GM23338 (cell line): ENCODE measurements at regions not wholly inside any gene's neighbourhood (a gene's known extent, or its start where the extent isn't known, plus 50 kb on each side); places are given as distances from the start of the nearest gene placed in this dataset.

ENCODE experiments used
- ATAC-seq: fragments of 200-7000 bp; cut with Tn5 transposase; 3 replicates; pipeline ENCODE4 v1.9.1; 2020
- DNase-seq: peaks from one replicate; pipeline ENCODE4 v3.0.0-alpha.2; 2015; ENCODE audit warnings: low spot score
- H2AFZ ChIP-seq: fragments of 200-600 bp; sonication (generic); 2 replicates; pipeline ENCODE4 v1.8.0; 2016; ENCODE audit warnings: antibody characterized with exemption, mild to moderate bottlenecking, moderate library complexity
- H3F3A ChIP-seq: fragments of 200-600 bp; sonication (generic); replicated peaks from 2 replicates; pipeline ENCODE4 v1.8.0; 2017; ENCODE audit warnings: antibody characterized with exemption, mixed run types, low read depth
- H3K27ac ChIP-seq: fragments of 200-600 bp; sonication (generic); 2 replicates; pipeline ENCODE4 v1.6.1; 2016; ENCODE audit warnings: low read depth
- H3K27me3 ChIP-seq: fragments of 200-600 bp; sonication (generic); 2 replicates; pipeline ENCODE4 v1.8.0; 2016; ENCODE audit warnings: mild to moderate bottlenecking, mixed run types, moderate library complexity; ENCODE audit not compliant: insufficient read depth
- H3K36me3 ChIP-seq: fragments of 200-600 bp; sonication (generic); 2 replicates; pipeline ENCODE4 v1.8.0; 2016; ENCODE audit warnings: mild to moderate bottlenecking; ENCODE audit not compliant: insufficient read depth
- H3K4me1 ChIP-seq: fragments of 200-600 bp; sonication (generic); 2 replicates; pipeline ENCODE4 v1.8.0; 2016; ENCODE audit warnings: mild to moderate bottlenecking, moderate library complexity; ENCODE audit not compliant: insufficient read depth
- H3K4me2 ChIP-seq: fragments of 200-600 bp; sonication (generic); 2 replicates; pipeline ENCODE4 v1.7.1; 2017; ENCODE audit warnings: mixed run types
- H3K4me3 ChIP-seq: fragments of 200-600 bp; sonication (generic); 2 replicates; pipeline ENCODE4 v1.6.1; 2016; ENCODE audit warnings: mixed run types
- H3K79me2 ChIP-seq: fragments of 200-600 bp; sonication (generic); replicated peaks from 2 replicates; pipeline ENCODE4 v1.8.0; 2017; ENCODE audit warnings: mild to moderate bottlenecking; ENCODE audit not compliant: insufficient read depth
- H3K9me2 ChIP-seq: fragments of 200-600 bp; sonication (generic); 2 replicates; pipeline ENCODE4 v1.8.0; 2017; ENCODE audit not compliant: insufficient read depth
- H4K20me1 ChIP-seq: fragments of 200-600 bp; sonication (generic); replicated peaks from 2 replicates; pipeline ENCODE4 v1.8.0; 2017; ENCODE audit warnings: mild to moderate bottlenecking; ENCODE audit not compliant: insufficient read depth
- H3K27ac Mint-ChIP-seq: 2 replicates; pipeline ENCODE4 v1.8.0; 2020; ENCODE audit warnings: inconsistent platforms, mild to moderate bottlenecking, moderate library complexity, mixed read lengths
- H3K27me3 Mint-ChIP-seq: 3 replicates; pipeline ENCODE4 v1.8.0; 2022; ENCODE audit warnings: low read depth, mild to moderate bottlenecking, moderate library complexity, mixed read lengths, inconsistent platforms; ENCODE audit not compliant: insufficient read depth, poor library complexity
- H3K36me3 Mint-ChIP-seq: 3 replicates; pipeline ENCODE4 v1.8.0; 2021; ENCODE audit warnings: low read depth, mild to moderate bottlenecking, inconsistent platforms, moderate library complexity, mixed read lengths
- H3K4me1 Mint-ChIP-seq: 3 replicates; pipeline ENCODE4 v1.8.0; 2020; ENCODE audit warnings: mild to moderate bottlenecking, inconsistent platforms, mixed read lengths
- H3K4me3 Mint-ChIP-seq: 3 replicates; pipeline ENCODE4 v1.8.0; 2021; ENCODE audit warnings: moderate library complexity, mild to moderate bottlenecking, inconsistent platforms, mixed read lengths
- H3K9me3 Mint-ChIP-seq: 3 replicates; pipeline ENCODE4 v1.8.0; 2020; ENCODE audit warnings: moderate library complexity, mild to moderate bottlenecking, inconsistent platforms, mixed read lengths
- EZH2 ChIP-seq: fragments of 200-600 bp; sonication (generic); IDR thresholded peaks from one replicate; pipeline ENCODE4 v1.8.0; 2017; ENCODE audit warnings: antibody characterized with exemption, mild to moderate bottlenecking, low read depth; ENCODE audit not compliant: unreplicated experiment
- JUNB ChIP-seq: IDR thresholded peaks from one replicate; pipeline ENCODE4 v1.6.1; 2016; ENCODE audit warnings: antibody characterized with exemption; ENCODE audit not compliant: unreplicated experiment
- NANOG ChIP-seq: IDR thresholded peaks from 2 replicates; pipeline ENCODE4 v1.6.1; 2016; ENCODE audit warnings: antibody characterized with exemption, borderline replicate concordance
- POLR2AphosphoS5 ChIP-seq: IDR thresholded peaks from 2 replicates; pipeline ENCODE4 v1.6.1; 2016; ENCODE audit warnings: antibody characterized with exemption, low read depth
- STAT1 ChIP-seq: IDR thresholded peaks from one replicate; pipeline ENCODE4 v1.6.1; 2016; ENCODE audit warnings: antibody characterized with exemption; ENCODE audit not compliant: unreplicated experiment
- ZNF114 ChIP-seq: fragments of 250-450 bp; sonication (Bioruptor Pico); IDR thresholded peaks from 2 replicates; pipeline ENCODE4 v1.5.0; 2020; ENCODE audit warnings: mild to moderate bottlenecking, moderate library complexity
- ZNF331 ChIP-seq: fragments of 250-450 bp; sonication (Bioruptor Pico); IDR thresholded peaks from 2 replicates; pipeline ENCODE4 v1.5.0; 2020; ENCODE audit warnings: low read depth, mild to moderate bottlenecking, moderate library complexity
- TF ChIP-seq, protein P1 (sequence below), 2 experiments: fragments of 200-600 bp in 1 of 2; sonication (generic) in 1 of 2; conservative IDR thresholded peaks; 2 replicates each; pipeline versions ENCODE4 v1.5.1 to v1.6.1; 2016 to 2017; ENCODE audit warnings: antibody characterized with exemption in 2 of 2, low read depth in 2 of 2, mild to moderate bottlenecking in 2 of 2, moderate library complexity in 1 of 2
- TF ChIP-seq, protein P2 (sequence below): IDR thresholded peaks from one replicate; pipeline ENCODE4 v1.6.1; 2018; ENCODE audit warnings: antibody characterized with exemption; ENCODE audit not compliant: unreplicated experiment

- Mint-ChIP-seq H3K4me1 (no peaks in the 10 kb centered on the region; the same call in 2 of the 3 replicates), H3K9me3 (peaks cover 76% of the 10 kb centered on the region), H3K27ac (no peak overlapping the region)
Observed at GRCh38 chr1:2937805-2938204, 83.5 kb upstream of the ACTRT2 start.

GRCh38 chr1:2939041-2939552 lies 82.2 kb upstream of the ACTRT2 start:
- H3K36me3 ChIP-seq: no peaks in the 10 kb centered on the region; the same call in 1 of the 2 replicates
- peaks cover 5% of the 10 kb centered on the region for H3K27me3 Mint-ChIP-seq
- no peak overlapping the region for H2AFZ ChIP-seq
- no peak overlapping the region for H3K4me3 ChIP-seq
- no peak overlapping the region for H3K27ac ChIP-seq
- H3K4me1 Mint-ChIP-seq: no peaks in the 10 kb centered on the region; the same call in 2 of the 3 replicates
- H3F3A ChIP-seq: no peaks in the 10 kb centered on the region
- H3K4me3 Mint-ChIP-seq: no peak overlapping the region
- DNase-seq (no peak), ATAC-seq (no peak)
- H3K9me2 ChIP-seq: no peaks in the 10 kb centered on the region
- no peak overlapping the region for H3K27ac Mint-ChIP-seq
- no peak overlapping the region for H3K4me2 ChIP-seq
- H3K4me1 ChIP-seq: no peaks in the 10 kb centered on the region
- peaks cover 76% of the 10 kb centered on the region for H3K9me3 Mint-ChIP-seq
- H3K36me3 Mint-ChIP-seq: peaks cover 14% of the 10 kb centered on the region; the same call in 2 of the 3 replicates
- no peaks in the 10 kb centered on the region for H3K79me2 ChIP-seq
- no peaks in the 10 kb centered on the region for H4K20me1 ChIP-seq
- TF ChIP-seq POLR2AphosphoS5 (no peak), EZH2 (no peak), STAT1 (no peak), ZNF331 (CRISPR knock-in tag) (no peak)
- TF ChIP-seq, protein P1, sequence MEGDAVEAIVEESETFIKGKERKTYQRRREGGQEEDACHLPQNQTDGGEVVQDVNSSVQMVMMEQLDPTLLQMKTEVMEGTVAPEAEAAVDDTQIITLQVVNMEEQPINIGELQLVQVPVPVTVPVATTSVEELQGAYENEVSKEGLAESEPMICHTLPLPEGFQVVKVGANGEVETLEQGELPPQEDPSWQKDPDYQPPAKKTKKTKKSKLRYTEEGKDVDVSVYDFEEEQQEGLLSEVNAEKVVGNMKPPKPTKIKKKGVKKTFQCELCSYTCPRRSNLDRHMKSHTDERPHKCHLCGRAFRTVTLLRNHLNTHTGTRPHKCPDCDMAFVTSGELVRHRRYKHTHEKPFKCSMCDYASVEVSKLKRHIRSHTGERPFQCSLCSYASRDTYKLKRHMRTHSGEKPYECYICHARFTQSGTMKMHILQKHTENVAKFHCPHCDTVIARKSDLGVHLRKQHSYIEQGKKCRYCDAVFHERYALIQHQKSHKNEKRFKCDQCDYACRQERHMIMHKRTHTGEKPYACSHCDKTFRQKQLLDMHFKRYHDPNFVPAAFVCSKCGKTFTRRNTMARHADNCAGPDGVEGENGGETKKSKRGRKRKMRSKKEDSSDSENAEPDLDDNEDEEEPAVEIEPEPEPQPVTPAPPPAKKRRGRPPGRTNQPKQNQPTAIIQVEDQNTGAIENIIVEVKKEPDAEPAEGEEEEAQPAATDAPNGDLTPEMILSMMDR (conservative IDR thresholded peaks at IDR 0.05; ENCODE audit: low read depth in 2 of 2): no peak
- TF ChIP-seq, protein P2, sequence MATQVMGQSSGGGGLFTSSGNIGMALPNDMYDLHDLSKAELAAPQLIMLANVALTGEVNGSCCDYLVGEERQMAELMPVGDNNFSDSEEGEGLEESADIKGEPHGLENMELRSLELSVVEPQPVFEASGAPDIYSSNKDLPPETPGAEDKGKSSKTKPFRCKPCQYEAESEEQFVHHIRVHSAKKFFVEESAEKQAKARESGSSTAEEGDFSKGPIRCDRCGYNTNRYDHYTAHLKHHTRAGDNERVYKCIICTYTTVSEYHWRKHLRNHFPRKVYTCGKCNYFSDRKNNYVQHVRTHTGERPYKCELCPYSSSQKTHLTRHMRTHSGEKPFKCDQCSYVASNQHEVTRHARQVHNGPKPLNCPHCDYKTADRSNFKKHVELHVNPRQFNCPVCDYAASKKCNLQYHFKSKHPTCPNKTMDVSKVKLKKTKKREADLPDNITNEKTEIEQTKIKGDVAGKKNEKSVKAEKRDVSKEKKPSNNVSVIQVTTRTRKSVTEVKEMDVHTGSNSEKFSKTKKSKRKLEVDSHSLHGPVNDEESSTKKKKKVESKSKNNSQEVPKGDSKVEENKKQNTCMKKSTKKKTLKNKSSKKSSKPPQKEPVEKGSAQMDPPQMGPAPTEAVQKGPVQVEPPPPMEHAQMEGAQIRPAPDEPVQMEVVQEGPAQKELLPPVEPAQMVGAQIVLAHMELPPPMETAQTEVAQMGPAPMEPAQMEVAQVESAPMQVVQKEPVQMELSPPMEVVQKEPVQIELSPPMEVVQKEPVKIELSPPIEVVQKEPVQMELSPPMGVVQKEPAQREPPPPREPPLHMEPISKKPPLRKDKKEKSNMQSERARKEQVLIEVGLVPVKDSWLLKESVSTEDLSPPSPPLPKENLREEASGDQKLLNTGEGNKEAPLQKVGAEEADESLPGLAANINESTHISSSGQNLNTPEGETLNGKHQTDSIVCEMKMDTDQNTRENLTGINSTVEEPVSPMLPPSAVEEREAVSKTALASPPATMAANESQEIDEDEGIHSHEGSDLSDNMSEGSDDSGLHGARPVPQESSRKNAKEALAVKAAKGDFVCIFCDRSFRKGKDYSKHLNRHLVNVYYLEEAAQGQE: no peak
- no peaks in the 10 kb centered on the region for H3K27me3 ChIP-seq

More at GRCh38 chr1:2937805-2938204, 83.5 kb upstream of the ACTRT2 start:
- Histone ChIP-seq H3K27ac (no peak overlapping the region), H3K4me2 (no peak overlapping the region), H3K4me1 (no peaks in the 10 kb centered on the region), H3F3A (no peaks in the 10 kb centered on the region), H4K20me1 (no peaks in the 10 kb centered on the region), H3K27me3 (no peaks in the 10 kb centered on the region), H3K4me3 (no peak overlapping the region), H3K36me3 (no peaks in the 10 kb centered on the region; the same call in 1 of the 2 replicates), H3K79me2 (no peaks in the 10 kb centered on the region), H2AFZ (no peak overlapping the region), H3K9me2 (no peaks in the 10 kb centered on the region)
- H3K4me3 Mint-ChIP-seq: no peak overlapping the region
- ATAC-seq (no peak), DNase-seq (no peak)
- peaks cover 2% of the 10 kb centered on the region for H3K27me3 Mint-ChIP-seq
- TF ChIP-seq EZH2: no peak
- no peak for TF ChIP-seq NANOG
- TF ChIP-seq ZNF114 (CRISPR knock-in tag): no peak
- TF ChIP-seq, protein P2: no peak
- no peak for TF ChIP-seq JUNB
- TF ChIP-seq, protein P1 (conservative IDR thresholded peaks at IDR 0.05; ENCODE audit: low read depth in 2 of 2): no peak
- H3K36me3 Mint-ChIP-seq: peaks cover 14% of the 10 kb centered on the region; the same call in 2 of the 3 replicates
